HCT116 (cell line): ENCODE measurements at regions not wholly inside any gene's neighbourhood (a gene's known extent, or its start where the extent isn't known, plus 50 kb on each side); places are given as distances from the start of the nearest gene placed in this dataset.

Source experiments
- EGR1 ChIP-seq: IDR thresholded peaks from 2 replicates; pipeline ENCODE4 v1.6.1; 2012; ENCODE audit warnings: low read depth
- EZH2phosphoT487 ChIP-seq: fragments of 200-600 bp; IDR thresholded peaks from 2 replicates; pipeline ENCODE4 v1.6.1; 2018; ENCODE audit warnings: antibody characterized with exemption, borderline replicate concordance
- POLR2AphosphoS5 ChIP-seq: IDR thresholded peaks from 2 replicates; pipeline ENCODE4 v1.6.1; 2011; ENCODE audit warnings: mild to moderate bottlenecking, low read depth, low read length, moderate library complexity
- TF ChIP-seq, protein P1 (sequence below), 3 experiments: fragments of 200-600 bp in 1 of 3; sonication (generic) in 1 of 3; IDR thresholded peaks in 2 of 3; conservative IDR thresholded peaks in 1 of 3; 2 replicates each; pipeline ENCODE4 v1.5.1; 2012 to 2017; ENCODE audit warnings: low read depth in 2 of 3, low read length in 2 of 3, antibody characterized with exemption in 1 of 3, borderline replicate concordance in 1 of 3, control low read depth in 1 of 3, mild to moderate bottlenecking in 1 of 3, mixed read lengths in 1 of 3, mixed run types in 1 of 3, moderate library complexity in 1 of 3; ENCODE audit not compliant: insufficient read depth in 1 of 3
- TF ChIP-seq, protein P2 (sequence below): IDR thresholded peaks from 2 replicates; pipeline ENCODE4 v1.6.1; 2011; ENCODE audit warnings: mild to moderate bottlenecking, low read length, moderate library complexity; ENCODE audit not compliant: insufficient replicate concordance; ENCODE audit errors: extremely low read depth

DNA sequence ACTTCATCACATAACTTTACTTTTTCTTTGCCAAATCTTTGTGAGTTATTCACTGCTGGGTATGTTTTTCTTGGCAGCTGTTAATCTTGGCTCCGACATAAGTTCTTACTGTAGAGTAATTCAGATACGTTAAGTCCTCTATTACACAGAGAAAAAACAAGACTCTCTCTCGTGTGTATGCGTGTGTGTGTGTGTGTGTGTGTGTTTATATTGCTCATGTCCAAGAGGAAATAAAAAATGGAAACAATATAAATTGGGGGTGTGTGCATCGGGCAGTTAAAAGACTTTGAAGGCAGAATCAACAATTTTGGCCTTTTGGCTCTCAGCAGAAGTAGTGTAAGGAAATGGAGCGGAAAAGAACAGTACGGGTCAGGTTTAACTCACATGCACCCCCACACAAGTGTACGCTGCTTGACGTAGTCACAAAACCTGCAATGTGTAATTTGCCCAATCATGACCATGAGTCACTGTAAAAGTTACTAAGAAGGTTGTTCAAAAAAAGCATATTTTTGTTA, 67.2 kb upstream of the IFNE start:
- TF ChIP-seq, protein P1, sequence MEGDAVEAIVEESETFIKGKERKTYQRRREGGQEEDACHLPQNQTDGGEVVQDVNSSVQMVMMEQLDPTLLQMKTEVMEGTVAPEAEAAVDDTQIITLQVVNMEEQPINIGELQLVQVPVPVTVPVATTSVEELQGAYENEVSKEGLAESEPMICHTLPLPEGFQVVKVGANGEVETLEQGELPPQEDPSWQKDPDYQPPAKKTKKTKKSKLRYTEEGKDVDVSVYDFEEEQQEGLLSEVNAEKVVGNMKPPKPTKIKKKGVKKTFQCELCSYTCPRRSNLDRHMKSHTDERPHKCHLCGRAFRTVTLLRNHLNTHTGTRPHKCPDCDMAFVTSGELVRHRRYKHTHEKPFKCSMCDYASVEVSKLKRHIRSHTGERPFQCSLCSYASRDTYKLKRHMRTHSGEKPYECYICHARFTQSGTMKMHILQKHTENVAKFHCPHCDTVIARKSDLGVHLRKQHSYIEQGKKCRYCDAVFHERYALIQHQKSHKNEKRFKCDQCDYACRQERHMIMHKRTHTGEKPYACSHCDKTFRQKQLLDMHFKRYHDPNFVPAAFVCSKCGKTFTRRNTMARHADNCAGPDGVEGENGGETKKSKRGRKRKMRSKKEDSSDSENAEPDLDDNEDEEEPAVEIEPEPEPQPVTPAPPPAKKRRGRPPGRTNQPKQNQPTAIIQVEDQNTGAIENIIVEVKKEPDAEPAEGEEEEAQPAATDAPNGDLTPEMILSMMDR (IDR thresholded peaks at IDR 0.05 in 2 of 3, conservative IDR thresholded peaks at IDR 0.05 in 1 of 3; ENCODE audit: borderline replicate concordance in 1 of 3, insufficient read depth in 1 of 3, low read depth in 2 of 3, low read length in 2 of 3): no peak
- TF ChIP-seq EGR1 (0 out of 2 replicates have a peak, but pooled peaks have one; percentile 14), EZH2phosphoT487 (no peak), POLR2AphosphoS5 (no peak; the same call in 1 of the 2 replicates)
- TF ChIP-seq, protein P2, sequence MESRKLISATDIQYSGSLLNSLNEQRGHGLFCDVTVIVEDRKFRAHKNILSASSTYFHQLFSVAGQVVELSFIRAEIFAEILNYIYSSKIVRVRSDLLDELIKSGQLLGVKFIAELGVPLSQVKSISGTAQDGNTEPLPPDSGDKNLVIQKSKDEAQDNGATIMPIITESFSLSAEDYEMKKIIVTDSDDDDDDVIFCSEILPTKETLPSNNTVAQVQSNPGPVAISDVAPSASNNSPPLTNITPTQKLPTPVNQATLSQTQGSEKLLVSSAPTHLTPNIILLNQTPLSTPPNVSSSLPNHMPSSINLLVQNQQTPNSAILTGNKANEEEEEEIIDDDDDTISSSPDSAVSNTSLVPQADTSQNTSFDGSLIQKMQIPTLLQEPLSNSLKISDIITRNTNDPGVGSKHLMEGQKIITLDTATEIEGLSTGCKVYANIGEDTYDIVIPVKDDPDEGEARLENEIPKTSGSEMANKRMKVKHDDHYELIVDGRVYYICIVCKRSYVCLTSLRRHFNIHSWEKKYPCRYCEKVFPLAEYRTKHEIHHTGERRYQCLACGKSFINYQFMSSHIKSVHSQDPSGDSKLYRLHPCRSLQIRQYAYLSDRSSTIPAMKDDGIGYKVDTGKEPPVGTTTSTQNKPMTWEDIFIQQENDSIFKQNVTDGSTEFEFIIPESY: no peak
